Natural killer cell (primary cell): ENCODE measurements at regions not wholly inside any gene's neighbourhood (a gene's known extent, or its start where the extent isn't known, plus 50 kb on each side); places are given as distances from the start of the nearest gene placed in this dataset.

Experiments
- ATAC-seq, 3 donors: fragments of 150-1000 bp in 2 of 3; fragments of 200-7000 bp in 1 of 3; cut with Tn5 transposase; 1 replicate in 1 of 3; 2 replicates in 2 of 3; pipeline ENCODE4 v1.10.0; 2021; ENCODE audit warnings: mild to moderate bottlenecking in 2 of 3, moderate library complexity in 2 of 3
- DNase-seq, 2 donors: peaks; one replicate each; pipeline versions ENCODE4 v3.0.0 to v3.0.0-alpha.2; 2013 to 2021; ENCODE audit warnings: mixed read lengths in 1 of 2
- H3K27ac ChIP-seq: one replicate; pipeline ENCODE4 v1.5.1; 2013; ENCODE audit warnings: mild to moderate bottlenecking, low read length
- H3K27me3 ChIP-seq: one replicate; pipeline ENCODE4 v1.6.1; 2013; ENCODE audit warnings: low read length; ENCODE audit not compliant: control insufficient read depth, insufficient read depth
- H3K36me3 ChIP-seq: one replicate; pipeline ENCODE4 v1.6.1; 2013; ENCODE audit warnings: low read length; ENCODE audit not compliant: control insufficient read depth, insufficient read depth
- H3K4me1 ChIP-seq: one replicate; pipeline ENCODE4 v1.6.1; 2013; ENCODE audit warnings: low read length; ENCODE audit not compliant: control insufficient read depth, insufficient read depth
- H3K4me3 ChIP-seq: one replicate; pipeline ENCODE4 v1.5.1; 2013; ENCODE audit warnings: low read length
- H3K9me3 ChIP-seq: one replicate; pipeline ENCODE4 v1.6.1; 2013; ENCODE audit warnings: low read length; ENCODE audit not compliant: control insufficient read depth, insufficient read depth
- H3K27ac Mint-ChIP-seq, 2 donors: one replicate each; pipeline ENCODE4 v1.8.0; 2022; ENCODE audit warnings: mild to moderate bottlenecking in 2 of 2, mixed read lengths in 2 of 2, moderate library complexity in 1 of 2
- H3K27me3 Mint-ChIP-seq, 2 donors: one replicate each; pipeline ENCODE4 v1.8.0; 2022; ENCODE audit warnings: low read depth in 2 of 2, mixed read lengths in 2 of 2
- H3K36me3 Mint-ChIP-seq: one replicate; pipeline ENCODE4 v1.8.0; 2022; ENCODE audit warnings: mixed read lengths
- H3K4me1 Mint-ChIP-seq, 2 donors: one replicate each; pipeline ENCODE4 v1.8.0; 2022; ENCODE audit warnings: mixed read lengths in 2 of 2
- H3K4me3 Mint-ChIP-seq: one replicate; pipeline ENCODE4 v1.8.0; 2022; ENCODE audit warnings: mild to moderate bottlenecking, moderate library complexity, mixed read lengths
- H3K9me3 Mint-ChIP-seq, 2 donors: one replicate each; pipeline ENCODE4 v1.8.0; 2022; ENCODE audit warnings: mixed read lengths in 2 of 2
- CTCF ChIP-seq: fragments of 200-600 bp; IDR thresholded peaks from one replicate; pipeline ENCODE4 v1.8.0; 2022; ENCODE audit warnings: antibody characterized with exemption
- WGBS: methylation state at CpG from one replicate; pipeline ENCODE4 v1.1.7; 2013; ENCODE audit warnings: missing lambda C conversion rate; ENCODE audit not compliant: insufficient coverage; 5-methylcytosine and 5-hydroxymethylcytosine counted together
- intact Hi-C: fragments of 100-400 bp; cut with micrococcal nuclease; formaldehyde crosslinking; loops from one replicate; pipeline ENCODE4 v1.14.2; 2022

- ATAC-seq (no peak), DNase-seq (no peak)
- no peaks in the 10 kb centered on the region for H3K9me3 ChIP-seq
- H3K4me3 ChIP-seq = no peak overlapping the region
- Mint-ChIP-seq H3K4me1 (no peaks in the 10 kb centered on the region), H3K4me3 (no peak overlapping the region), H3K27ac (no peak overlapping the region), H3K27me3 (peaks cover 13 to 15% of the 10 kb centered on the region in 2 donors), H3K9me3 (no peaks in the 10 kb centered on the region), H3K36me3 (no peaks in the 10 kb centered on the region)
- 87% methylated on average over 11 of the region's 11 CpGs for WGBS
- no peak for TF ChIP-seq CTCF
- H3K4me1 ChIP-seq = no peaks in the 10 kb centered on the region
- no peaks in the 10 kb centered on the region for H3K27me3 ChIP-seq
- no peak overlapping the region for H3K27ac ChIP-seq
- no peaks in the 10 kb centered on the region for H3K36me3 ChIP-seq
- intact Hi-C loops = no loop called here
Observed at GRCh38 chr9:126062158-126062886, 264.3 kb upstream of the MVB12B start.

GRCh38 chr9:126063326-126063725 lies 263.3 kb upstream of the MVB12B start:
- Histone ChIP-seq H3K4me3 (no peak overlapping the region), H3K27ac (no peak overlapping the region), H3K36me3 (no peaks in the 10 kb centered on the region), H3K9me3 (no peaks in the 10 kb centered on the region), H3K4me1 (no peaks in the 10 kb centered on the region), H3K27me3 (no peaks in the 10 kb centered on the region)
- H3K27me3 Mint-ChIP-seq = peaks cover 13 to 15% of the 10 kb centered on the region in 2 donors
- H3K4me1 Mint-ChIP-seq = no peaks in the 10 kb centered on the region
- intact Hi-C loops = no loop called here
- TF ChIP-seq CTCF = no peak
- H3K36me3 Mint-ChIP-seq = no peaks in the 10 kb centered on the region
- DNase-seq (no peak), ATAC-seq (no peak)
- 85% methylated on average over 5 of the region's 5 CpGs for WGBS
- H3K27ac Mint-ChIP-seq = no peak overlapping the region
- H3K4me3 Mint-ChIP-seq = no peak overlapping the region
- no peaks in the 10 kb centered on the region for H3K9me3 Mint-ChIP-seq

DNA sequence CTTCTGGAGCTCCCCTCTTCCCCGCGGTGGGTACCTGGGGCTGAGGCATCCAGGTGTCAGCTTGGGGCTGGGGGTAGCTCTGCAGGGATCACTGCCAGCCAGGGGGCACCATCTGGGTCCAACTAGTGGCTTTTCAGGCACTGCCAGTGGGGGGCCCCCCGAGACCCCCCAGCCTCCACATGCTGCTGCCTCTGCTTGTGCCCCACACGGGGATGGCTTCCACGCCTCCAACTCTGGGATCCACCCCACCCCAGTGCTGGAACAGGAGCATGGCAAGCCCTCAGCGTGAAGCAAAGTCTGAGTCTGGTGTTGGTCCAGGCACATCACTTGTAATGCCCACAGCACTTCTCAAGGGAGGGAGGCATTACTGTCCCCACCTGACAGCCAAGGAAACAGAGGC lies 260.5 kb upstream of the MVB12B start:
- Histone ChIP-seq H3K27ac (no peak overlapping the region), H3K36me3 (no peaks in the 10 kb centered on the region), H3K27me3 (no peaks in the 10 kb centered on the region), H3K9me3 (no peaks in the 10 kb centered on the region), H3K4me3 (no peak overlapping the region), H3K4me1 (no peaks in the 10 kb centered on the region)
- TF ChIP-seq CTCF = no peak
- intact Hi-C loops = no loop called here
- 61% methylated on average over 6 of the region's 6 CpGs for WGBS
- no peak overlapping the region for H3K27ac Mint-ChIP-seq
- H3K27me3 Mint-ChIP-seq = peaks cover 0 to 8% of the 10 kb centered on the region in 2 donors
- H3K9me3 Mint-ChIP-seq = no peaks in the 10 kb centered on the region
- no peak for DNase-seq
- ATAC-seq = no peak
- H3K36me3 Mint-ChIP-seq = no peaks in the 10 kb centered on the region
- no peak overlapping the region for H3K4me3 Mint-ChIP-seq
- no peaks in the 10 kb centered on the region for H3K4me1 Mint-ChIP-seq
